HEK293 (cell line): ENCODE measurements at regions not wholly inside any gene's neighbourhood (a gene's known extent, or its start where the extent isn't known, plus 50 kb on each side); places are given as distances from the start of the nearest gene placed in this dataset.

Experiments
- CTCF ChIA-PET: fragments of 350-600 bp; formaldehyde crosslinking; extraction: SDS; loops from one replicate; lab custom pipeline; 2021; ENCODE audit warnings: antibody characterized with exemption; lab: Yijun Ruan, JAX
- POLR2A ChIA-PET: fragments of 300-600 bp; formaldehyde crosslinking; extraction: SDS; loops from one replicate; lab custom pipeline; 2020; ENCODE audit warnings: antibody characterized with exemption, inconsistent platforms; lab: Yijun Ruan, JAX
- H3K27ac ChIP-seq: fragments of 200-500 bp; sonication (Bioruptor generic); 2 replicates; pipeline ENCODE4 v1.5.1; 2014; ENCODE audit warnings: low read depth, low read length, control low read depth, inconsistent platforms; ENCODE audit errors: extremely low read depth
- H3K36me3 ChIP-seq, 2 experiments: fragments of 200-500 bp in 1 of 2; sonication (Bioruptor generic) in 1 of 2; 1 replicate in 1 of 2; 2 replicates in 1 of 2; pipeline ENCODE4 v1.5.1; 2014 to 2017; ENCODE audit warnings: inconsistent platforms in 2 of 2, low read length in 2 of 2; ENCODE audit not compliant: control insufficient read depth in 2 of 2, insufficient read depth in 1 of 2
- H3K4me1 ChIP-seq: fragments of 200-500 bp; sonication (Bioruptor generic); 2 replicates; pipeline ENCODE4 v1.5.1; 2014; ENCODE audit warnings: mild to moderate bottlenecking, low read length, inconsistent platforms; ENCODE audit not compliant: control insufficient read depth, insufficient read depth
- H3K4me3 ChIP-seq: 2 replicates; pipeline ENCODE4 v1.5.1; 2011; ENCODE audit warnings: low read depth, mild to moderate bottlenecking, control low read depth, low read length, moderate library complexity
- H3K9me3 ChIP-seq: fragments of 200-500 bp; sonication (Bioruptor generic); 2 replicates; pipeline ENCODE4 v1.5.1; 2014; ENCODE audit warnings: low read depth, low read length, inconsistent platforms; ENCODE audit not compliant: control insufficient read depth, insufficient read depth
- ELK4 ChIP-seq: IDR thresholded peaks from 2 replicates; pipeline ENCODE4 v1.6.1; 2011; ENCODE audit warnings: mild to moderate bottlenecking, low read depth, low read length, borderline replicate concordance
- KLF10 ChIP-seq: fragments of 450-650 bp; IDR thresholded peaks from 2 replicates; pipeline ENCODE4 v1.5.1; 2018; ENCODE audit warnings: missing biosample characterization, mild to moderate bottlenecking, missing genetic modification characterization
- PATZ1 ChIP-seq: fragments of 450-650 bp; formaldehyde crosslinking; IDR thresholded peaks from 2 replicates; pipeline ENCODE4 v1.5.1; 2016; ENCODE audit warnings: missing biosample characterization, missing genetic modification characterization
- TSHZ1 ChIP-seq: fragments of 450-650 bp; formaldehyde crosslinking; IDR thresholded peaks from 2 replicates; pipeline ENCODE4 v1.5.1; 2016; ENCODE audit warnings: missing biosample characterization, missing genetic modification characterization, borderline replicate concordance
- YY1 ChIP-seq: fragments of 450-650 bp; formaldehyde crosslinking; IDR thresholded peaks from 2 replicates; pipeline ENCODE4 v1.5.1; 2018; ENCODE audit warnings: missing biosample characterization, missing genetic modification characterization
- ZFP41 ChIP-seq: fragments of 450-650 bp; formaldehyde crosslinking; IDR thresholded peaks from 2 replicates; pipeline ENCODE4 v1.5.1; 2016; ENCODE audit warnings: missing biosample characterization, missing genetic modification characterization, borderline replicate concordance
- ZNF133 ChIP-seq: fragments of 450-650 bp; formaldehyde crosslinking; IDR thresholded peaks from 2 replicates; pipeline ENCODE4 v1.5.1; 2016; ENCODE audit warnings: missing biosample characterization, missing genetic modification characterization
- ZNF157 ChIP-seq: fragments of 450-650 bp; formaldehyde crosslinking; IDR thresholded peaks from 2 replicates; pipeline ENCODE4 v1.5.1; 2016; ENCODE audit warnings: missing biosample characterization, missing genetic modification characterization
- ZNF211 ChIP-seq: fragments of 450-650 bp; formaldehyde crosslinking; IDR thresholded peaks from 2 replicates; pipeline ENCODE4 v1.5.1; 2016; ENCODE audit warnings: low read depth, missing biosample characterization, missing genetic modification characterization
- ZNF24 ChIP-seq: fragments of 450-650 bp; formaldehyde crosslinking; IDR thresholded peaks from 2 replicates; pipeline ENCODE4 v1.5.1; 2016; ENCODE audit warnings: missing biosample characterization, missing genetic modification characterization
- ZNF423 ChIP-seq: fragments of 450-650 bp; formaldehyde crosslinking; IDR thresholded peaks from 2 replicates; pipeline ENCODE4 v1.5.1; 2016; ENCODE audit warnings: missing biosample characterization, missing genetic modification characterization
- ZNF48 ChIP-seq: fragments of 450-650 bp; formaldehyde crosslinking; IDR thresholded peaks from 2 replicates; pipeline ENCODE4 v1.5.1; 2016; ENCODE audit warnings: missing biosample characterization, missing genetic modification characterization
- ZNF514 ChIP-seq: fragments of 450-650 bp; formaldehyde crosslinking; IDR thresholded peaks from 2 replicates; pipeline ENCODE4 v1.5.1; 2016; ENCODE audit warnings: missing biosample characterization, missing genetic modification characterization
- ZNF521 ChIP-seq: fragments of 450-650 bp; formaldehyde crosslinking; IDR thresholded peaks from 2 replicates; pipeline ENCODE4 v1.5.1; 2017; ENCODE audit warnings: missing biosample characterization, mild to moderate bottlenecking, missing genetic modification characterization
- ZNF561 ChIP-seq: fragments of 450-650 bp; IDR thresholded peaks from 2 replicates; pipeline ENCODE4 v1.5.1; 2018; ENCODE audit warnings: missing biosample characterization, missing genetic modification characterization, borderline replicate concordance
- ZNF776 ChIP-seq: fragments of 450-650 bp; formaldehyde crosslinking; IDR thresholded peaks from 2 replicates; pipeline ENCODE4 v1.5.0; 2017; ENCODE audit warnings: missing biosample characterization, missing genetic modification characterization, borderline replicate concordance
- ZNF791 ChIP-seq: fragments of 450-650 bp; formaldehyde crosslinking; IDR thresholded peaks from 2 replicates; pipeline ENCODE4 v1.5.1; 2016; ENCODE audit warnings: missing biosample characterization, missing genetic modification characterization
- ZSCAN23 ChIP-seq: fragments of 450-650 bp; formaldehyde crosslinking; IDR thresholded peaks from 2 replicates; pipeline ENCODE4 v1.5.1; 2016; ENCODE audit warnings: missing biosample characterization, missing genetic modification characterization
- TF ChIP-seq, protein P1 (sequence below): fragments of 450-650 bp; formaldehyde crosslinking; conservative IDR thresholded peaks from 2 replicates; pipeline ENCODE4 v1.5.1; 2016; ENCODE audit warnings: low read depth, missing biosample characterization, missing genetic modification characterization
- TF ChIP-seq, protein P2 (sequence below): fragments of 450-650 bp; formaldehyde crosslinking; IDR thresholded peaks from 2 replicates; pipeline ENCODE4 v1.5.1; 2016; ENCODE audit warnings: missing biosample characterization, missing genetic modification characterization
- TF ChIP-seq, protein P3 (sequence below): fragments of 450-650 bp; formaldehyde crosslinking; IDR thresholded peaks from 2 replicates; pipeline ENCODE4 v1.5.1; 2016; ENCODE audit warnings: missing biosample characterization, missing genetic modification characterization

DNA sequence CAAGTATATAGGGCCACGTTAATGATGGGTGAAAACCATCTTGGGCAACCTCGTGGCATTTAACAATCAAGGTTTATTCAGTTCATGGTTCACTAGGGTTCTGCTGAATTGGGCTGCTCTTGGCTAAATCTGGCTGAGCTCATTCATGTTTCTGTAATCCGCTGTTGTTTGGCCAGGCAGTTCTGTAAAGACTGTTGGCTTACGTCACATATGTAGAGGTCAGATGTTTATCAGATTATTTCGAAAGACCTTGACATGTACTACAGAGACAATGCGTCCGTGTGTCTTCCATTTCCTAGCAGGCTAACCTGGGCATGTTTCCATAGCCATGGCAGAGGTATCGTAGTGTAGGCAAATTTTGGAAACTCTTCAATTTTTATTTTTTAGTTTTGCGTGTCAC is 190.0 kb upstream of the ZWINT start:
- CTCF ChIA-PET: no interaction called here
- POLR2A ChIA-PET: no interaction called here
- H3K27ac ChIP-seq: no peak overlapping the region
- TF ChIP-seq ELK4 (no peak), ZNF514 (tag by site-specific recombination) (no peak), ZSCAN23 (no peak), ZNF48 (tag by site-specific recombination) (no peak), ZNF24 (tag by site-specific recombination) (no peak), ZNF521 (no peak), ZNF133 (no peak), ZNF791 (tag by site-specific recombination) (no peak), TSHZ1 (tag by site-specific recombination) (no peak)
- TF ChIP-seq, protein P1, sequence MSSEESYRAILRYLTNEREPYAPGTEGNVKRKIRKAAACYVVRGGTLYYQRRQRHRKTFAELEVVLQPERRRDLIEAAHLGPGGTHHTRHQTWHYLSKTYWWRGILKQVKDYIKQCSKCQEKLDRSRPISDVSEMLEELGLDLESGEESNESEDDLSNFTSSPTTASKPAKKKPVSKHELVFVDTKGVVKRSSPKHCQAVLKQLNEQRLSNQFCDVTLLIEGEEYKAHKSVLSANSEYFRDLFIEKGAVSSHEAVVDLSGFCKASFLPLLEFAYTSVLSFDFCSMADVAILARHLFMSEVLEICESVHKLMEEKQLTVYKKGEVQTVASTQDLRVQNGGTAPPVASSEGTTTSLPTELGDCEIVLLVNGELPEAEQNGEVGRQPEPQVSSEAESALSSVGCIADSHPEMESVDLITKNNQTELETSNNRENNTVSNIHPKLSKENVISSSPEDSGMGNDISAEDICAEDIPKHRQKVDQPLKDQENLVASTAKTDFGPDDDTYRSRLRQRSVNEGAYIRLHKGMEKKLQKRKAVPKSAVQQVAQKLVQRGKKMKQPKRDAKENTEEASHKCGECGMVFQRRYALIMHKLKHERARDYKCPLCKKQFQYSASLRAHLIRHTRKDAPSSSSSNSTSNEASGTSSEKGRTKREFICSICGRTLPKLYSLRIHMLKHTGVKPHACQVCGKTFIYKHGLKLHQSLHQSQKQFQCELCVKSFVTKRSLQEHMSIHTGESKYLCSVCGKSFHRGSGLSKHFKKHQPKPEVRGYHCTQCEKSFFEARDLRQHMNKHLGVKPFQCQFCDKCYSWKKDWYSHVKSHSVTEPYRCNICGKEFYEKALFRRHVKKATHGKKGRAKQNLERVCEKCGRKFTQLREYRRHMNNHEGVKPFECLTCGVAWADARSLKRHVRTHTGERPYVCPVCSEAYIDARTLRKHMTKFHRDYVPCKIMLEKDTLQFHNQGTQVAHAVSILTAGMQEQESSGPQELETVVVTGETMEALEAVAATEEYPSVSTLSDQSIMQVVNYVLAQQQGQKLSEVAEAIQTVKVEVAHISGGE (tag by site-specific recombination): no peak
- TF ChIP-seq, protein P2, sequence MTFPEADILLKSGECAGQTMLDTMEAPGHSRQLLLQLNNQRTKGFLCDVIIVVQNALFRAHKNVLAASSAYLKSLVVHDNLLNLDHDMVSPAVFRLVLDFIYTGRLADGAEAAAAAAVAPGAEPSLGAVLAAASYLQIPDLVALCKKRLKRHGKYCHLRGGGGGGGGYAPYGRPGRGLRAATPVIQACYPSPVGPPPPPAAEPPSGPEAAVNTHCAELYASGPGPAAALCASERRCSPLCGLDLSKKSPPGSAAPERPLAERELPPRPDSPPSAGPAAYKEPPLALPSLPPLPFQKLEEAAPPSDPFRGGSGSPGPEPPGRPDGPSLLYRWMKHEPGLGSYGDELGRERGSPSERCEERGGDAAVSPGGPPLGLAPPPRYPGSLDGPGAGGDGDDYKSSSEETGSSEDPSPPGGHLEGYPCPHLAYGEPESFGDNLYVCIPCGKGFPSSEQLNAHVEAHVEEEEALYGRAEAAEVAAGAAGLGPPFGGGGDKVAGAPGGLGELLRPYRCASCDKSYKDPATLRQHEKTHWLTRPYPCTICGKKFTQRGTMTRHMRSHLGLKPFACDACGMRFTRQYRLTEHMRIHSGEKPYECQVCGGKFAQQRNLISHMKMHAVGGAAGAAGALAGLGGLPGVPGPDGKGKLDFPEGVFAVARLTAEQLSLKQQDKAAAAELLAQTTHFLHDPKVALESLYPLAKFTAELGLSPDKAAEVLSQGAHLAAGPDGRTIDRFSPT (tag by site-specific recombination): no peak
- no peaks in the 10 kb centered on the region for H3K4me1 ChIP-seq
- no peaks in the 10 kb centered on the region for H3K9me3 ChIP-seq
- no peak overlapping the region for H3K4me3 ChIP-seq
- no peaks in the 10 kb centered on the region for H3K36me3 ChIP-seq

DNA sequence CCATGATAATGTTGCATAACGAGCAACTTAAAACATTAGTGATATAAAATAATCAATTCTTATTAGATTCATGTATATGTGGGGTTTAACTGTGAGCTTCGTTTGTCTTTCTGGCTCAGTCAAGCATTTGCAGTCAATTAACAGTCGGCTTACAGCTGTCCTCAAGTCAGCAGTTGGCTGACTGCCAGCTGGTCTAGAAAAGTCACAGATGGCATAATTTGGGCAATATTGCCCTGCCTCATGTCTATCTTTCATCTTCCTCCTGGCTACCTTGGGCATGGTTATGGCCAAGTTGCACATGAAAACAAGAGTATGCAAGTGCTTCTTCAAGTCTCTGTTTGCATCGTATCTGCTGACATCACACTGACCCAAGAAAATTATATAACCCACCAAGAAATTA is 186.1 kb upstream of the ZWINT start:
- POLR2A ChIA-PET: no interaction called here
- Histone ChIP-seq H3K36me3 (no peaks in the 10 kb centered on the region), H3K4me3 (no peak overlapping the region), H3K4me1 (no peaks in the 10 kb centered on the region), H3K9me3 (no peaks in the 10 kb centered on the region), H3K27ac (no peak overlapping the region)
- CTCF ChIA-PET: no interaction called here
- TF ChIP-seq PATZ1 (tag by site-specific recombination) (no peak), ZFP41 (tag by site-specific recombination) (no peak), ZNF211 (tag by site-specific recombination) (no peak), ZNF776 (no peak), ZNF423 (tag by site-specific recombination) (no peak), ZNF561 (tag by site-specific recombination) (no peak), KLF10 (tag by site-specific recombination) (no peak), YY1 (tag by site-specific recombination) (no peak), ZNF157 (no peak)
- TF ChIP-seq, protein P3, sequence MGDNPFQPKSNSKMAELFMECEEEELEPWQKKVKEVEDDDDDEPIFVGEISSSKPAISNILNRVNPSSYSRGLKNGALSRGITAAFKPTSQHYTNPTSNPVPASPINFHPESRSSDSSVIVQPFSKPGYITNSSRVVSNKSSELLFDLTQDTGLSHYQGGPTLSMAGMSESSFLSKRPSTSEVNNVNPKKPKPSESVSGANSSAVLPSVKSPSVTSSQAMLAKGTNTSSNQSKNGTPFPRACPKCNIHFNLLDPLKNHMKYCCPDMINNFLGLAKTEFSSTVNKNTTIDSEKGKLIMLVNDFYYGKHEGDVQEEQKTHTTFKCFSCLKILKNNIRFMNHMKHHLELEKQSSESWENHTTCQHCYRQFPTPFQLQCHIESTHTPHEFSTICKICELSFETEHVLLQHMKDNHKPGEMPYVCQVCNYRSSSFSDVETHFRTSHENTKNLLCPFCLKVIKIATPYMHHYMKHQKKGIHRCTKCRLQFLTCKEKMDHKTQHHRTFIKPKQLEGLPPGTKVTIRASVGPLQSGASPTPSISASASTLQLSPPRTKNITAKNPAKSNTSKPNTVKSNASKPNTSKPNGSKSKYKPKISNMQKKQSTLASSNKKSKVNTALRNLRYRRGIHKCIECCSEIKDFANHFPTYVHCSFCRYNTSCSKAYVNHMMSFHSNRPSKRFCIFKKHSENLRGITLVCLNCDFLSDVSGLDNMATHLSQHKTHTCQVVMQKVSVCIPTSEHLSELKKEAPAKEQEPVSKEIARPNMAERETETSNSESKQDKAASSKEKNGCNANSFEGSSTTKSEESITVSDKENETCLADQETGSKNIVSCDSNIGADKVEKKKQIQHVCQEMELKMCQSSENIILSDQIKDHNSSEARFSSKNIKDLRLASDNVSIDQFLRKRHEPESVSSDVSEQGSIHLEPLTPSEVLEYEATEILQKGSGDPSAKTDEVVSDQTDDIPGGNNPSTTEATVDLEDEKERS (tag by site-specific recombination): no peak
